Caco-2 (cell line): ENCODE measurements at regions not wholly inside any gene's neighbourhood (a gene's known extent, or its start where the extent isn't known, plus 50 kb on each side); places are given as distances from the start of the nearest gene placed in this dataset.
"Not testable (repeated sequence)": the region's sequence is repeated elsewhere in the genome, so short reads cannot be mapped to it uniquely, and the experiment has no call there.

Source experiments
- BruUV-seq: library from RNA; stranded (reverse); fragments of 400-500 nt; replicated peaks from 2 replicates; lab custom pipeline; 2021; lab: Mats Ljungman, UMichigan
- CTCF ChIA-PET: fragments of 300-600 bp; sonication (Branson Sonifier 250); formaldehyde crosslinking; loops from one replicate; lab custom pipeline; 2022; ENCODE audit warnings: antibody characterized with exemption; lab: Charles Lee
- POLR2A ChIA-PET: fragments of 300-600 bp; sonication (Branson Sonifier 250); formaldehyde crosslinking; loops from one replicate; lab custom pipeline; 2022; ENCODE audit warnings: antibody characterized with exemption; lab: Charles Lee
- DNase-seq, 2 experiments: peaks; one replicate each; pipeline versions ENCODE4 v3.0.0 to v3.0.0-alpha.2; 2020 to 2022
- H3K27me3 ChIP-seq: replicated peaks from 2 replicates; pipeline ENCODE4 v1.6.0; 2011; ENCODE audit warnings: low read length; ENCODE audit not compliant: control insufficient read depth, insufficient read depth
- H3K36me3 ChIP-seq: 2 replicates; pipeline ENCODE4 v1.5.1; 2011; ENCODE audit warnings: low read length; ENCODE audit not compliant: control insufficient read depth, insufficient read depth
- H3K4me1 ChIP-seq: fragments of 250-450 bp; sonication (Bioruptor Pico); 2 replicates; pipeline ENCODE4 v1.5.1; 2020; ENCODE audit warnings: mild to moderate bottlenecking
- H3K4me3 ChIP-seq: 2 replicates; pipeline ENCODE4 v1.5.1; 2011; ENCODE audit warnings: low read depth, mild to moderate bottlenecking, control low read depth, low read length
- H3K9me3 ChIP-seq: fragments of 250-450 bp; sonication (Bioruptor Pico); 2 replicates; pipeline ENCODE4 v1.5.1; 2020; ENCODE audit warnings: mild to moderate bottlenecking, moderate library complexity
- H3K27ac Mint-ChIP-seq: one replicate; pipeline ENCODE4 v1.8.0; 2022; ENCODE audit warnings: mixed read lengths; ENCODE audit not compliant: unreplicated experiment
- H3K27me3 Mint-ChIP-seq: one replicate; pipeline ENCODE4 v1.8.0; 2022; ENCODE audit warnings: mixed read lengths; ENCODE audit not compliant: insufficient read depth, unreplicated experiment
- H3K36me3 Mint-ChIP-seq: one replicate; pipeline ENCODE4 v1.8.0; 2022; ENCODE audit warnings: mild to moderate bottlenecking, mixed read lengths; ENCODE audit not compliant: insufficient read depth, unreplicated experiment
- H3K4me1 Mint-ChIP-seq: one replicate; pipeline ENCODE4 v1.8.0; 2022; ENCODE audit warnings: low read depth, mixed read lengths; ENCODE audit not compliant: unreplicated experiment
- H3K4me3 Mint-ChIP-seq: one replicate; pipeline ENCODE4 v1.8.0; 2022; ENCODE audit warnings: mild to moderate bottlenecking, moderate library complexity, mixed read lengths; ENCODE audit not compliant: unreplicated experiment
- H3K9me3 Mint-ChIP-seq: one replicate; pipeline ENCODE4 v1.8.0; 2022; ENCODE audit warnings: mixed read lengths; ENCODE audit not compliant: unreplicated experiment
- intact Hi-C: fragments of 100-400 bp; cut with micrococcal nuclease; formaldehyde crosslinking; loops from one replicate; pipeline ENCODE4 v1.10.0; 2022; ENCODE audit not compliant: unreplicated experiment

DNA sequence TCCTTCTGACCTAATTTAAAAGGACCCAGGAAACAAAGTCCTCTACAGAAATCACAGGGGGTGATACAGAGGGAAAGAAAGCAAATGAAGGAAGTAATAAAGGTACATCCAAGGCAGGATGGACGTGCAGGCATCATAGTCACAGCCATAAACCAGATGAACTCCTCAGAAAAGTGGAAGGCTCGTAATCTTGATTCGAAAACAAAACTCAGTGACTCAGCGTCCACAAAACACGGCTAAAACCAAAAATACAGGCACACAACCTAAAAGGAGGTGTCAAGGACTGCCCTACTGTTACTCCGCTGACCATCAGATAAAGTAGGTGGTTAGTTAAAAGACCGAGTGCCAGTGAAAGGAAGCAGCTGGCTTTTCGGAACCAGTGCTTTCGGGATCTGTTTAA, 81.5 kb downstream of the TRIM69 start:
- H3K4me3 ChIP-seq, H3K9me3 Mint-ChIP-seq, H3K4me1 Mint-ChIP-seq, DNase-seq, intact Hi-C loops, BruUV-seq, H3K36me3 ChIP-seq, H3K27me3 Mint-ChIP-seq, H3K27me3 ChIP-seq, POLR2A ChIA-PET, CTCF ChIA-PET, H3K9me3 ChIP-seq, H3K36me3 Mint-ChIP-seq, H3K4me1 ChIP-seq, H3K4me3 Mint-ChIP-seq, H3K27ac Mint-ChIP-seq: not testable (repeated sequence)

GRCh38 chr15:44819331-44819987, 83.1 kb downstream of the TRIM69 start:
- BruUV-seq, POLR2A ChIA-PET, H3K4me1 ChIP-seq, H3K36me3 ChIP-seq, H3K4me3 ChIP-seq, intact Hi-C loops, H3K36me3 Mint-ChIP-seq, H3K27ac Mint-ChIP-seq, H3K4me3 Mint-ChIP-seq, H3K9me3 ChIP-seq, H3K4me1 Mint-ChIP-seq, H3K27me3 Mint-ChIP-seq, H3K27me3 ChIP-seq, DNase-seq, H3K9me3 Mint-ChIP-seq: not testable (repeated sequence)
- CTCF ChIA-PET = interaction anchor here (0.6 kb wide), 1 partner anchor 95 kb away, joined by 8 read pairs; no protein-coding TSS in a partner anchor

DNA sequence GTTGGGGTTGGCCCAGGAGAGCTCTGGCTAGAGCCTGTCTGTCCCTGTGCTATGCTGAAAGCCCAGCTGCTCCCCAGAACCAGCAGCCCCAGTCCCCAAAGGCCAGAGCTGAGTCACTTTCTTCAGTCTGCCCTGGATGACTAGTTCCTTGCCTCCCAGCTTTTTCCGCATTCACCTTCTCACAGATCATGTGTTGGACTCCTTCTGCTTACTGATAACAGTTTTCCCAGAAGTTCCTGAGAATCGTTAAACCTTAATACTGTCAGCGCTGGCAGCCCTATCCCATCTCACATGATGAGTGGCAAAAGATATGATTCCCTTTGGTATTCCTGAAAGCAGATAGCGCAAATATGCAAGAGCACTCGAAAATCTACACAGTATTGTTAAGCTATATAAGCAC, 84.2 kb downstream of the TRIM69 start:
- H3K9me3 Mint-ChIP-seq, H3K4me3 Mint-ChIP-seq, H3K9me3 ChIP-seq, DNase-seq, H3K36me3 Mint-ChIP-seq, H3K4me1 ChIP-seq, BruUV-seq, H3K36me3 ChIP-seq, CTCF ChIA-PET, H3K27me3 Mint-ChIP-seq, H3K27me3 ChIP-seq, H3K27ac Mint-ChIP-seq, POLR2A ChIA-PET, H3K4me1 Mint-ChIP-seq, H3K4me3 ChIP-seq, intact Hi-C loops: not testable (repeated sequence)

GRCh38 chr15:44820967-44821366, 84.6 kb downstream of the TRIM69 start:
- H3K4me3 ChIP-seq, H3K27ac Mint-ChIP-seq, H3K9me3 ChIP-seq, H3K4me1 ChIP-seq, BruUV-seq, CTCF ChIA-PET, H3K4me3 Mint-ChIP-seq, intact Hi-C loops, H3K36me3 ChIP-seq, H3K9me3 Mint-ChIP-seq, POLR2A ChIA-PET, DNase-seq, H3K36me3 Mint-ChIP-seq, H3K27me3 ChIP-seq, H3K4me1 Mint-ChIP-seq, H3K27me3 Mint-ChIP-seq: not testable (repeated sequence)

DNA sequence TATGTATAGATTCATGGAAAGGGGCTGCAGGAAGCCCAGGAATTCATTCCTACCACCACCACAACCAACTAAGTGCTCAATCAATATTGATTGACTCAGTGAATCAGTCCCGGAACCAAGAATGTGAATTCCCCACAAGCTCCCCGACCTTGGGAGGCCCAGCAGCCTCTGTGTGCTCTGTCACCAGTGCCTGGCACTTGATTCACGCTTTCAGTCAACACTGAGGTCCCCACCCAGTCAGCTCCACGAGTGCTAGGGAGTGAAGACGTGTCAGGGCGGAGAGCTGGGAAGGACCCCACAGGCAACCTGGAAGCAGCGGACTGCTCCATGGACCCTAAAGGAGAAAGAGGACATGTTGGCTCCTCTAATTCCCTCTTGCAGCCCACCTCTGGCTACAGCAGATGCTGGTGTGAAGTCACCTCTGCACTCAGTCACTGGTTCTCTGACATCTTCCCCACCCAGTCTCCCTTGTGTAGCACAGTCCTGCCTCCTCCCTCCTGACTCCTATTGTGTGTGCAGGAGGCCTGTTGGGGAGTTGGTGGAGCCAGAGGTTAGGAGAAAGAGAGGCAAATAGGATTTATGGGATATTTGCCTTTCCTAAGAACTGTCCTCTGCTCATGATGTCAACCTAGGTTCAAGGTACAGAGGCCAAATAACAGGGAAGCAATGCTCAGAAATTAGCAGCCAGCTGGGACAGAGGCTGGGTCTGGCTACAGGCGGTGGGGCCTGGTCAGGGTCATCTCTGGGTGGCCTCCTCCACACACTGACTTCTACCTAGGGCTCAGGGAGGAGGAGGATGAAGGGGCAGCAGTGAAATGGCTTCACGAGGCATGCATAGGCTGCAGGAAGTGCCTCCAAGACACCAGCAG, 88.2 kb downstream of the TRIM69 start:
- BruUV-seq, H3K9me3 Mint-ChIP-seq, CTCF ChIA-PET, H3K4me3 ChIP-seq, H3K36me3 ChIP-seq, H3K27me3 Mint-ChIP-seq, H3K27me3 ChIP-seq, H3K4me3 Mint-ChIP-seq, DNase-seq, H3K4me1 Mint-ChIP-seq, intact Hi-C loops, POLR2A ChIA-PET, H3K36me3 Mint-ChIP-seq, H3K27ac Mint-ChIP-seq, H3K9me3 ChIP-seq: not testable (repeated sequence)
- H3K4me1 ChIP-seq = peaks cover 10% of the 10 kb centered on the region

DNA sequence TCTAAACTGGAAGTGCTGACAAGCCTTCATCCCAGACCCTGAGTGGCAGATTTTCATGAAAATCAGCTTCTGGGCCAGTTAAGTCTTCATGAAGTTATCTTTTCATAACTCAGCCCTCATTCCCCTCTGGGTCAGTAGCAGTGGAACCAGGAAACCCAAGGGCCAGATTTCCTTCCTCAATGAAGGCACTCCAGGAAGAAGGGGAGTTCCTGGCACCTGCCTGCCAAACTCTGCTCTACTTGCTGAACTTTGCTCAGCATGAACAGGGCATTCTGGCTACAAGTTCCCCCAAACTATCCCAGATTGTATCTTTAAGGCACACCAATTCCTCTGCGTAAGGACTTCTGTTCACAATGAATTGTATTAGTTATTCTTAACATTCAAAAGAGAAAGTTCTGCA, 90.3 kb downstream of the TRIM69 start:
- BruUV-seq, DNase-seq, H3K27ac Mint-ChIP-seq: not testable (repeated sequence)

More for the DNA sequence above, 90.3 kb downstream of the TRIM69 start:
- H3K4me3 Mint-ChIP-seq, H3K36me3 ChIP-seq, intact Hi-C loops, H3K4me3 ChIP-seq, H3K9me3 ChIP-seq, CTCF ChIA-PET, H3K4me1 Mint-ChIP-seq, POLR2A ChIA-PET, H3K9me3 Mint-ChIP-seq, H3K27me3 Mint-ChIP-seq, H3K27me3 ChIP-seq, H3K36me3 Mint-ChIP-seq: not testable (repeated sequence)
- peaks cover 11% of the 10 kb centered on the region for H3K4me1 ChIP-seq
